HL-60 (cell line): ENCODE measurements at regions not wholly inside any gene's neighbourhood (a gene's known extent, or its start where the extent isn't known, plus 50 kb on each side); places are given as distances from the start of the nearest gene placed in this dataset.
"Not testable (repeated sequence)": the region's sequence is repeated elsewhere in the genome, so short reads cannot be mapped to it uniquely, and the experiment has no call there.

Experiments used
- DNase-seq, 2 experiments: peaks; one replicate each; pipeline ENCODE4 v3.0.0-alpha.2; 2010 to 2020; ENCODE audit warnings: low read depth in 1 of 2, low spot score in 1 of 2
- H3K27ac ChIP-seq: fragments of 250-450 bp; sonication (Bioruptor Pico); replicated peaks from 2 replicates; pipeline ENCODE4 v1.5.1; 2020; ENCODE audit warnings: mild to moderate bottlenecking, moderate library complexity
- H3K27me3 ChIP-seq: fragments of 250-450 bp; sonication (Bioruptor Pico); 2 replicates; pipeline ENCODE4 v1.5.1; 2021; ENCODE audit warnings: mild to moderate bottlenecking, moderate library complexity; ENCODE audit not compliant: insufficient read depth, poor library complexity, severe bottlenecking
- H3K4me3 ChIP-seq: replicated peaks from 2 replicates; pipeline ENCODE4 v1.5.1; 2011; ENCODE audit warnings: mild to moderate bottlenecking, control low read depth, low read length; ENCODE audit not compliant: insufficient read depth
- GABPA ChIP-seq: IDR thresholded peaks from 2 replicates; pipeline ENCODE4 v1.6.1; 2012; ENCODE audit warnings: low read depth
- POLR2AphosphoS5 ChIP-seq: IDR thresholded peaks from 2 replicates; pipeline ENCODE4 v1.6.1; 2012; ENCODE audit warnings: low read depth
- SPI1 ChIP-seq: IDR thresholded peaks from 2 replicates; pipeline ENCODE4 v1.6.1; 2012; ENCODE audit warnings: low read depth, mild to moderate bottlenecking, borderline replicate concordance
- TF ChIP-seq, protein P1 (sequence below): IDR thresholded peaks from 2 replicates; pipeline ENCODE4 v1.6.1; 2012; ENCODE audit warnings: low read depth; ENCODE audit not compliant: insufficient replicate concordance
- TF ChIP-seq, protein P2 (sequence below): IDR thresholded peaks from one replicate; pipeline ENCODE4 v1.5.1; 2011; ENCODE audit warnings: low read length, control low read depth, inconsistent platforms; ENCODE audit not compliant: insufficient read depth

DNA sequence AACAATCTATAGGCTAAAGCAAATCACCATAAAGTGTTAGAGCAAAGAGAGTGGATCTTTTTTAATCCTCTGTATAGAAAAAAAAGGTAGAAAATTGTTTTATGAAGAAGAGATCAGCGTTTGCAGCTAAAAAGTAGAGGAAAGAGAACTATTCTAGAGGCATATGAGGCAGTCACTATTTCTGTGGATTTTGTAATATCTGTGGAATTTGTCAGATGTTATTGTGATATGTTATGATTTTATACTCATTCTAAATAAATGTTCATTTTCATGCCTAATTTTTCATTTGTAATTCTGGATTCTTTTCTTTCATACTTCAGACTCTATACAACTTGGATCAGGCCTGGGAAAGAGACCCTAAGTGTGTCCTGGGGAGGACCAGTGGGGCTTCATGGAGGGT is 295.0 kb upstream of the LYZL1 start:
- Histone ChIP-seq H3K27me3 (no peaks in the 10 kb centered on the region), H3K27ac (no peak overlapping the region), H3K4me3 (no peak overlapping the region)
- TF ChIP-seq GABPA (no peak), POLR2AphosphoS5 (no peak), SPI1 (no peak)
- TF ChIP-seq, protein P1, sequence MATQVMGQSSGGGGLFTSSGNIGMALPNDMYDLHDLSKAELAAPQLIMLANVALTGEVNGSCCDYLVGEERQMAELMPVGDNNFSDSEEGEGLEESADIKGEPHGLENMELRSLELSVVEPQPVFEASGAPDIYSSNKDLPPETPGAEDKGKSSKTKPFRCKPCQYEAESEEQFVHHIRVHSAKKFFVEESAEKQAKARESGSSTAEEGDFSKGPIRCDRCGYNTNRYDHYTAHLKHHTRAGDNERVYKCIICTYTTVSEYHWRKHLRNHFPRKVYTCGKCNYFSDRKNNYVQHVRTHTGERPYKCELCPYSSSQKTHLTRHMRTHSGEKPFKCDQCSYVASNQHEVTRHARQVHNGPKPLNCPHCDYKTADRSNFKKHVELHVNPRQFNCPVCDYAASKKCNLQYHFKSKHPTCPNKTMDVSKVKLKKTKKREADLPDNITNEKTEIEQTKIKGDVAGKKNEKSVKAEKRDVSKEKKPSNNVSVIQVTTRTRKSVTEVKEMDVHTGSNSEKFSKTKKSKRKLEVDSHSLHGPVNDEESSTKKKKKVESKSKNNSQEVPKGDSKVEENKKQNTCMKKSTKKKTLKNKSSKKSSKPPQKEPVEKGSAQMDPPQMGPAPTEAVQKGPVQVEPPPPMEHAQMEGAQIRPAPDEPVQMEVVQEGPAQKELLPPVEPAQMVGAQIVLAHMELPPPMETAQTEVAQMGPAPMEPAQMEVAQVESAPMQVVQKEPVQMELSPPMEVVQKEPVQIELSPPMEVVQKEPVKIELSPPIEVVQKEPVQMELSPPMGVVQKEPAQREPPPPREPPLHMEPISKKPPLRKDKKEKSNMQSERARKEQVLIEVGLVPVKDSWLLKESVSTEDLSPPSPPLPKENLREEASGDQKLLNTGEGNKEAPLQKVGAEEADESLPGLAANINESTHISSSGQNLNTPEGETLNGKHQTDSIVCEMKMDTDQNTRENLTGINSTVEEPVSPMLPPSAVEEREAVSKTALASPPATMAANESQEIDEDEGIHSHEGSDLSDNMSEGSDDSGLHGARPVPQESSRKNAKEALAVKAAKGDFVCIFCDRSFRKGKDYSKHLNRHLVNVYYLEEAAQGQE: no peak
- TF ChIP-seq, protein P2, sequence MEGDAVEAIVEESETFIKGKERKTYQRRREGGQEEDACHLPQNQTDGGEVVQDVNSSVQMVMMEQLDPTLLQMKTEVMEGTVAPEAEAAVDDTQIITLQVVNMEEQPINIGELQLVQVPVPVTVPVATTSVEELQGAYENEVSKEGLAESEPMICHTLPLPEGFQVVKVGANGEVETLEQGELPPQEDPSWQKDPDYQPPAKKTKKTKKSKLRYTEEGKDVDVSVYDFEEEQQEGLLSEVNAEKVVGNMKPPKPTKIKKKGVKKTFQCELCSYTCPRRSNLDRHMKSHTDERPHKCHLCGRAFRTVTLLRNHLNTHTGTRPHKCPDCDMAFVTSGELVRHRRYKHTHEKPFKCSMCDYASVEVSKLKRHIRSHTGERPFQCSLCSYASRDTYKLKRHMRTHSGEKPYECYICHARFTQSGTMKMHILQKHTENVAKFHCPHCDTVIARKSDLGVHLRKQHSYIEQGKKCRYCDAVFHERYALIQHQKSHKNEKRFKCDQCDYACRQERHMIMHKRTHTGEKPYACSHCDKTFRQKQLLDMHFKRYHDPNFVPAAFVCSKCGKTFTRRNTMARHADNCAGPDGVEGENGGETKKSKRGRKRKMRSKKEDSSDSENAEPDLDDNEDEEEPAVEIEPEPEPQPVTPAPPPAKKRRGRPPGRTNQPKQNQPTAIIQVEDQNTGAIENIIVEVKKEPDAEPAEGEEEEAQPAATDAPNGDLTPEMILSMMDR: no peak
- DNase-seq: no peak

DNA sequence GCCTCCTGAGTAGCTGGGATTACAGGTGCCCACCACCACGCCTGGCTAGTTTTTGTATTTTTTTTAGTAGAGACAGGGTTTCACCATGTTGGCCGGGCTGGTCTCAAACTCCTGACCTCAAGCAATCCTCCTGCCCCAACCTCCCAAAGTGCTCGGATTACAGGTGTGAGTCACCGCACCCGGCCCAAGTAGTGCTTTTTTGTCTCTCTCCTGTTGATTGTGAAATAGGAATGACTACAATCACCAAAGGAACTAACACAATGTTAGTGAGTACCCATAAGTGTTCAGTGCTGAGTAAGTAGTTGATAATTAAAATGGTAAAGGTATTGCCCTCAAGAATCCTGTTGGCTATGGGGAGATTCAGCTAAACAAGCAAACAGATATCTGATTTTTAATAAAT is 294.1 kb upstream of the LYZL1 start:
- DNase-seq, H3K27ac ChIP-seq, H3K4me3 ChIP-seq, H3K27me3 ChIP-seq: not testable (repeated sequence)

DNA sequence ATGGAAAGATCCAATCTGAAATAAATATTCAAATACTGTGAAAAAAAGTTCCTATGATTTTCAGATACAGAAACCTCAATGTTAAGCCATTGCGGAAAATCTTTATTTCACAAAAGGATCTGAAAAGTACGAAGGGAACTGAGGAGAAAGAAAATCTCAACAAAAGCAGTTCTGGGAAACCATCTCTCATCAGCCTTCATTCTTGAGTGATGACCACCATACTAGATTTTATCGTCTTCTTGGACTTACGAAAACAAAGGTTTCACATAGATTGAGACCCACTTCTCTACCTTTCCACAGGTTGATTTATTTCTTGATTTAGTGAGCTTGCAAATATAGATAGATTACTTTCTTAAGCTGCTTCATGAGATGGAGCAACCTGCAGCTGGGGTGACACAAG is 293.4 kb upstream of the LYZL1 start:
- Histone ChIP-seq H3K4me3 (no peak overlapping the region), H3K27ac (no peak overlapping the region), H3K27me3 (no peaks in the 10 kb centered on the region)
- DNase-seq: no peak
- TF ChIP-seq, protein P1: no peak
- TF ChIP-seq, protein P2: no peak
- TF ChIP-seq GABPA (no peak), SPI1 (no peak)

DNA sequence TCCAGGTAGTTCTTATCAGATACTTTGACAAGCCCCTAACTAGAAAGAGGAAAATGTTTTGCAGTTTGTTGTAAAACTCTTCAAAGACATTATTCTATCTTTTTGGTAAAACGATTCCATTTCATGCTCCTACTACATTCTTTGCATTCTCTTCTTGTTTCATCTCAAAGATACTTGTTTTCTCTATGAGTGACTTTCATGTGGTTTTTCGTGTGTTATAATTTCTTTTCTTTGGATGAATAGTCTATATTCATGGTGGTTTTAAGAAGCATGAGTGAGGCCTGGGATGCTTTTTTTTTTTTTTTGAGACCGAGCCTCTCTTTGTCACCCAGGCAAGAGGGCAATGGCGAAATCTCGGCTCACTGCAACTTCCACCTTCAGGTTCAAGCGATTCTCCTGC is 292.5 kb upstream of the LYZL1 start:
- no peak for DNase-seq
- Histone ChIP-seq H3K27me3 (no peaks in the 10 kb centered on the region), H3K27ac (no peak overlapping the region), H3K4me3 (no peak overlapping the region)
- TF ChIP-seq GABPA (no peak), POLR2AphosphoS5 (no peak), SPI1 (no peak)
- TF ChIP-seq, protein P2: no peak
- TF ChIP-seq, protein P1: no peak
